Forelimb muscle (tissue), 1 donor: ENCODE measurements at regions not wholly inside any gene's neighbourhood (a gene's known extent, or its start where the extent isn't known, plus 50 kb on each side); places are given as distances from the start of the nearest gene placed in this dataset.
A peak's percentile ranks its signal among the peaks of the same experiment; 100 is the strongest.
"Not testable (repeated sequence)": the region's sequence is repeated elsewhere in the genome, so short reads cannot be mapped to it uniquely, and the experiment has no call there.

Experiments used
- DNase-seq: peaks from one replicate; pipeline ENCODE4 v3.0.0-alpha.2; 2013; ENCODE audit warnings: low read depth

GRCh38 chr3:152772674-152773225, 62.2 kb upstream of the P2RY1 start:
- no peak for DNase-seq

- DNase-seq, result no peak
These were observed 61.3 kb upstream of the P2RY1 start for GRCh38 chr3:152773633-152774032.

- not testable (repeated sequence) for DNase-seq
These were observed 60.7 kb upstream of the P2RY1 start for GRCh38 chr3:152774230-152774629.

GRCh38 chr3:152778022-152778421, 56.9 kb upstream of the P2RY1 start:
- DNase-seq, result no peak

- peak; percentile 22 for DNase-seq
These were observed 55.3 kb upstream of the P2RY1 start for GRCh38 chr3:152779653-152780052.

GRCh38 chr3:152780553-152780952, 54.4 kb upstream of the P2RY1 start:
- DNase-seq, result no peak

GRCh38 chr3:152785051-152785450, 49.9 kb upstream of the P2RY1 start:
- no peak for DNase-seq
